Peyer's patch (tissue), 4 donors: ENCODE measurements at regions not wholly inside any gene's neighbourhood (a gene's known extent, or its start where the extent isn't known, plus 50 kb on each side); places are given as distances from the start of the nearest gene placed in this dataset.

ENCODE experiments used
- POLR2A ChIP-seq, 2 donors: fragments of 450-650 bp; IDR thresholded peaks; one replicate each; pipeline ENCODE4 v1.5.1; 2017; ENCODE audit warnings: antibody characterized with exemption in 2 of 2, mild to moderate bottlenecking in 2 of 2, moderate library complexity in 2 of 2
- TF ChIP-seq, protein P1 (sequence below), 6 experiments: fragments of 450-650 bp in 4 of 6; fragments of 200-600 bp in 2 of 6; sonication (generic) in 1 of 6; IDR thresholded peaks; one replicate each; pipeline ENCODE4 v1.5.1; 2017 to 2019; ENCODE audit warnings: antibody characterized with exemption in 6 of 6, mild to moderate bottlenecking in 3 of 6, moderate library complexity in 1 of 6

DNA sequence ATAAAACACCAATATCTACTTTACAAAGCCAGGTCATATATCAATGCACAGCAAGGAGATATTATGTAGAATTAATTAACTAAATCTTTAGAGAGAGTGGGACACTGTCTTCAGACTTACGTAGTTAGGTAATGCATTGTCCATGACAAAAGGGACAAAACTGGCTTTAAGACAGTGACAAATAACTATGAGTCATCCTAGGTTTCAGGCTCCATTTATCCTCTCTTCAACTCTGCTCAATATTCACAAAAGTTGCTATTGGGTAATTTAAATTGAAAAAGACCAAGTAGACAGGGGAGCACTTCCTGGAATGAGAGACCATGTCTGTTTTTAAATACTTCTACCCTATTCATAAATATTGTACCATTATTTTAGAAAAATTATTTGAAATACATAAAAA, 464.5 kb downstream of the ARL4A start:
- no peak for TF ChIP-seq POLR2A (IDR thresholded peaks at IDR 0.05)
- TF ChIP-seq, protein P1, sequence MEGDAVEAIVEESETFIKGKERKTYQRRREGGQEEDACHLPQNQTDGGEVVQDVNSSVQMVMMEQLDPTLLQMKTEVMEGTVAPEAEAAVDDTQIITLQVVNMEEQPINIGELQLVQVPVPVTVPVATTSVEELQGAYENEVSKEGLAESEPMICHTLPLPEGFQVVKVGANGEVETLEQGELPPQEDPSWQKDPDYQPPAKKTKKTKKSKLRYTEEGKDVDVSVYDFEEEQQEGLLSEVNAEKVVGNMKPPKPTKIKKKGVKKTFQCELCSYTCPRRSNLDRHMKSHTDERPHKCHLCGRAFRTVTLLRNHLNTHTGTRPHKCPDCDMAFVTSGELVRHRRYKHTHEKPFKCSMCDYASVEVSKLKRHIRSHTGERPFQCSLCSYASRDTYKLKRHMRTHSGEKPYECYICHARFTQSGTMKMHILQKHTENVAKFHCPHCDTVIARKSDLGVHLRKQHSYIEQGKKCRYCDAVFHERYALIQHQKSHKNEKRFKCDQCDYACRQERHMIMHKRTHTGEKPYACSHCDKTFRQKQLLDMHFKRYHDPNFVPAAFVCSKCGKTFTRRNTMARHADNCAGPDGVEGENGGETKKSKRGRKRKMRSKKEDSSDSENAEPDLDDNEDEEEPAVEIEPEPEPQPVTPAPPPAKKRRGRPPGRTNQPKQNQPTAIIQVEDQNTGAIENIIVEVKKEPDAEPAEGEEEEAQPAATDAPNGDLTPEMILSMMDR (IDR thresholded peaks at IDR 0.05): no peak
